GM23248 (cell line): ENCODE measurements at regions not wholly inside any gene's neighbourhood (a gene's known extent, or its start where the extent isn't known, plus 50 kb on each side); places are given as distances from the start of the nearest gene placed in this dataset.

ENCODE experiments used
- EZH2 ChIP-seq: fragments of 200-600 bp; sonication (generic); IDR thresholded peaks from 2 replicates; pipeline ENCODE4 v1.6.1; 2018; ENCODE audit warnings: antibody characterized with exemption, mild to moderate bottlenecking; ENCODE audit not compliant: insufficient read depth, poor library complexity, severe bottlenecking
- EZH2phosphoT487 ChIP-seq: fragments of 200-600 bp; sonication (generic); IDR thresholded peaks from 2 replicates; pipeline ENCODE4 v1.6.1; 2018; ENCODE audit warnings: antibody characterized with exemption, moderate library complexity, mild to moderate bottlenecking, low read depth; ENCODE audit not compliant: insufficient read depth

GRCh38 chr1:58983633-58984245, 199.9 kb upstream of the JUN start:
- TF ChIP-seq EZH2 = no peak
- no peak for TF ChIP-seq EZH2phosphoT487
